ENCODE measurements at regions not wholly inside any gene's neighbourhood (a gene's known extent, or its start where the extent isn't known, plus 50 kb on each side); places are given as distances from the start of the nearest gene placed in this dataset.
A peak's percentile ranks its signal among the peaks of the same experiment; 100 is the strongest.

DNA sequence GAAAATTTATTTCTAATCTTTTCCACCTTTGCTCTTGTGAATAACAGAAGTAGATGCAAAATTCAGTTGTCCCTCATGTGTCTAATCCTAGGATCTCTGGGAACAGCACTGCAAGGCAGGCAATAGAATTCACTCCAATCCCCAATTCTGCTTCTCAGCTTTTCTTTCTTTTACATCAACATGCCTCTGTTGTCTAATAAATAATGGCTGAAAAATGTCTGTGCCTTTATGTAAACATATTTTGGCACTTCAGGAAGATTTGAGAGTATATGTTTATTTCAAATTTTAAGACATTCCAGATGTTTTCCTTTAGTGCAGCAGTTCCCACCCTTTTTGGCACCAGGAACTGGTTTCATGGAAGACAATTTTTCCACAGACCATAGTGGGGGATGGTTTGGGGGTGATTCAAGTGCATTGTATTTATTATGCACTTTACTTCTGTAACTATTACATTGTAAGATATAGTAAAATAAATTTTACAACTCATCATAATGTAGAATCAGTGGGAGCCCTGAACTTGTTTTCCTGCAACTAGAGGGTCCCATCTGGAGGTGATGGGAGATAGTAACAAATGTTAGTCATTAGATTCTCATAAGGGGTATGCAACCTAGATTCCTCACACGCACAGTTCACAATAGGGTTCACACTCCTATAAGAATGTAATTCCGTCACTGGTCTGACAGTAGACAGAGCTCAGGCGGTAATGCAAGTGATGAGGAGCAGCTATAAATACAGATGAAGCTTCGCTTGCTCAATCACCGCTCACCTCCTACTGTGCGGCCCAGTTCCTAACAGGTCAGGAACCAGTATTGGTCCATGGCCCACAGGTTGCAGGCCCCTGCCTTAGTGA lies 590.3 kb upstream of the CNTNAP5 start:
- H3K9me3 Mint-ChIP-seq = no peaks in the 10 kb centered on the region
- H3K4me1 Mint-ChIP-seq = peaks cover 42% of the 10 kb centered on the region
- no peaks in the 10 kb centered on the region for H3K27me3 Mint-ChIP-seq (ENCODE audit: low read depth)
- no peaks in the 10 kb centered on the region for H3K36me3 Mint-ChIP-seq (ENCODE audit: low read depth)
- H3K27ac Mint-ChIP-seq = peak overlapping the region; percentile 78 to 90 (median 82)
- TF ChIP-seq, protein P1, sequence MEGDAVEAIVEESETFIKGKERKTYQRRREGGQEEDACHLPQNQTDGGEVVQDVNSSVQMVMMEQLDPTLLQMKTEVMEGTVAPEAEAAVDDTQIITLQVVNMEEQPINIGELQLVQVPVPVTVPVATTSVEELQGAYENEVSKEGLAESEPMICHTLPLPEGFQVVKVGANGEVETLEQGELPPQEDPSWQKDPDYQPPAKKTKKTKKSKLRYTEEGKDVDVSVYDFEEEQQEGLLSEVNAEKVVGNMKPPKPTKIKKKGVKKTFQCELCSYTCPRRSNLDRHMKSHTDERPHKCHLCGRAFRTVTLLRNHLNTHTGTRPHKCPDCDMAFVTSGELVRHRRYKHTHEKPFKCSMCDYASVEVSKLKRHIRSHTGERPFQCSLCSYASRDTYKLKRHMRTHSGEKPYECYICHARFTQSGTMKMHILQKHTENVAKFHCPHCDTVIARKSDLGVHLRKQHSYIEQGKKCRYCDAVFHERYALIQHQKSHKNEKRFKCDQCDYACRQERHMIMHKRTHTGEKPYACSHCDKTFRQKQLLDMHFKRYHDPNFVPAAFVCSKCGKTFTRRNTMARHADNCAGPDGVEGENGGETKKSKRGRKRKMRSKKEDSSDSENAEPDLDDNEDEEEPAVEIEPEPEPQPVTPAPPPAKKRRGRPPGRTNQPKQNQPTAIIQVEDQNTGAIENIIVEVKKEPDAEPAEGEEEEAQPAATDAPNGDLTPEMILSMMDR (IDR thresholded peaks at IDR 0.05; ENCODE audit: unreplicated experiment in 3 of 3) = no peak
- H3K4me3 Mint-ChIP-seq = no peak overlapping the region

DNA sequence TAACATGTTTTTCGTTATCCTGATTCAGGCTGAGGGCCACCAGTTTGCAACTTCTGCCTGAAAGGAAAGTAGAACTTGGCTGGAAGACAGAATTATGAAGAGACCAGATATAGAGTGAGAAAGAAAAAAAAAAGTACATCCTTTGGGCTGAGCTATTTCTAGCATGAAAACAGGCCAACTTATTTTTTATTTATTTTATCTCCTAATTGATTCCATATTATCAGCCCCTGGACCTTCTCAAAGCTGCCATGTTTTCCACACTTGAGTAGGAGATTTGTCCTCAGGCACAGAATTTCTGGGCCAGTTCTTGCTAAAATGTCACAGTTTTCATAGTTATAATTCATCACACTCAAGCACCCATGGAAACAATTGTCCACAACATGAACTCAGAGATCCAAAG lies 586.8 kb upstream of the CNTNAP5 start:
- no peaks in the 10 kb centered on the region for H3K9me3 Mint-ChIP-seq
- H3K36me3 Mint-ChIP-seq (ENCODE audit: low read depth) = no peaks in the 10 kb centered on the region
- peaks cover 40% of the 10 kb centered on the region for H3K4me1 Mint-ChIP-seq
- H3K27ac Mint-ChIP-seq = peak overlapping the region; percentile 24 to 78 (median 71)
- H3K27me3 Mint-ChIP-seq (ENCODE audit: low read depth) = no peaks in the 10 kb centered on the region
- H3K4me3 Mint-ChIP-seq = no peak overlapping the region
- TF ChIP-seq, protein P1 (IDR thresholded peaks at IDR 0.05; ENCODE audit: unreplicated experiment in 3 of 3) = no peak

DNA sequence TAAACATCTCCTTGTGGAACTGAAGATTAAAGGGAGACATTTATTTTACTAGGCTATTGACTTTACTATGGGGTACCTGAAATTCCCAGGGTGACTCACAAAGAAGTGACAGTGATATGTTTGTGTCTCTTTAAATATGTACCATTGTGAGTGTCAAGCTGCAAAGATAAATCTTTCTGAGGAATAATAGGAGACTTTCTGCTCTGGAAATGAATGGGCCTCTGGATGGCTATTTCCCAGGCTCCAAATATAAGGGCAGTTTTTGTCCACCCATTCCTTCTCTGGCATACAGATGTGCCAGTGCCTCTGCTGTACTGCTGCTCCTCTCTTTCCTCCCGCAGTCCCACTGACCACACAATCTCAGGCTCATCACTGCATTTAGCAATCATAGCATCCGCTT lies 586.4 kb upstream of the CNTNAP5 start:
- Mint-ChIP-seq H3K36me3 (ENCODE audit: low read depth) (no peaks in the 10 kb centered on the region), H3K27ac (peak overlapping the region in 2 of 3 experiments; percentile 71 to 78), H3K4me1 (peaks cover 36% of the 10 kb centered on the region), H3K4me3 (no peak overlapping the region), H3K27me3 (ENCODE audit: low read depth) (no peaks in the 10 kb centered on the region), H3K9me3 (no peaks in the 10 kb centered on the region)
- TF ChIP-seq, protein P1 (IDR thresholded peaks at IDR 0.05; ENCODE audit: unreplicated experiment in 3 of 3) = no peak

DNA sequence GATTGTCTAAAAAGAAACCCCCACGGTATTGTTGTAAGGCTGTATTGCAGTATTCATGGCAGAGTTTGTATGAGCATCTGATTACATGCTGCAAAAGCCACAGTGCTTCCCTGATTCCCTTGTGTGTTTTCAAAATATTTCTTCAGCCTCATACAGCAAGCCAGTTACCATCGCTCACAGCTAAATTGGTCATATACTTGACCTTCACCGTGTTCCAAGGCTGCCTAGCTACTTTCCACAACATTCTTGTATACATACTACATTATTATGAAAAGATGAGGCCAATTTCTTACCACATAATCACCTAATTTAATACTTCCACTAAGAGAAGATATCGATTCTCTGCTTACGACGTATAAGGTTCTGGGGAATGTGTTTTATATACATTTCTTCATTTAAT lies 576.3 kb upstream of the CNTNAP5 start:
- Mint-ChIP-seq H3K4me3 (no peak overlapping the region), H3K9me3 (no peaks in the 10 kb centered on the region), H3K4me1 (no peaks in the 10 kb centered on the region), H3K36me3 (ENCODE audit: low read depth) (no peaks in the 10 kb centered on the region), H3K27ac (no peak overlapping the region), H3K27me3 (ENCODE audit: low read depth) (no peaks in the 10 kb centered on the region)
- TF ChIP-seq, protein P1 (IDR thresholded peaks at IDR 0.05; ENCODE audit: unreplicated experiment in 3 of 3) = no peak

DNA sequence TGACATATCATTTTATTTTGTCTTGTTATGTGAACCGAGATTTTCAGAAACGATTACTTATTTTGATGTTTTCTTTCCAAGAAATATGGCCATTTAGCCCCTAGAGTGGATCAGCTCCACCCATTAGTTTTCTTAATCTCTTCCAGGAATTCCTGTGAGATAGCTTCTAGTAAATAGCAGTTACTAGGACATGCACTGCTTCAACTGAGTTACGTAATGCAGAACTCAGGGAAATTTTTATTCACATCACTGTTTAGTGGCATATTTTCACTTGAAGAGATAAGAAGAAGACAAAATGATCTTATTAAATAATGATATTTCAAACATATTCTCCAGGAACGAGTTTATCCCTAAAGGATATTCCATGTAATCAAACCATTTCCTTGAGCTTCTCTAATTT lies 573.5 kb upstream of the CNTNAP5 start:
- H3K27ac Mint-ChIP-seq = no peak overlapping the region
- no peak overlapping the region for H3K4me3 Mint-ChIP-seq
- H3K36me3 Mint-ChIP-seq (ENCODE audit: low read depth) = no peaks in the 10 kb centered on the region
- no peaks in the 10 kb centered on the region for H3K4me1 Mint-ChIP-seq
- H3K27me3 Mint-ChIP-seq (ENCODE audit: low read depth) = no peaks in the 10 kb centered on the region
- H3K9me3 Mint-ChIP-seq = no peaks in the 10 kb centered on the region
- TF ChIP-seq, protein P1 (IDR thresholded peaks at IDR 0.05; ENCODE audit: unreplicated experiment in 3 of 3) = no peak
